CD4-positive, CD25-positive, alpha-beta regulatory T cell (primary cell): ENCODE measurements at regions not wholly inside any gene's neighbourhood (a gene's known extent, or its start where the extent isn't known, plus 50 kb on each side); places are given as distances from the start of the nearest gene placed in this dataset.
"Not testable (repeated sequence)": the region's sequence is repeated elsewhere in the genome, so short reads cannot be mapped to it uniquely, and the experiment has no call there.

Source experiments
- ATAC-seq, 2 donors: fragments of 150-1000 bp; cut with Tn5 transposase; one replicate each; pipeline ENCODE4 v1.10.0; 2021; ENCODE audit warnings: low read depth in 2 of 2, moderate number of reproducible peaks in 2 of 2, moderate library complexity in 1 of 2
- DNase-seq, 3 donors: peaks; one replicate each; pipeline versions ENCODE4 v3.0.0 to v3.0.0-alpha.2; 2012 to 2022; ENCODE audit warnings: mixed read lengths in 1 of 3
- H3K27ac ChIP-seq: one replicate; pipeline ENCODE4 v1.7.0; 2013; ENCODE audit warnings: mild to moderate bottlenecking, low read length; ENCODE audit not compliant: insufficient read depth, poor library complexity, severe bottlenecking
- H3K27me3 ChIP-seq: one replicate; pipeline ENCODE4 v1.7.0; 2013; ENCODE audit warnings: low read length; ENCODE audit not compliant: control insufficient read depth, insufficient read depth
- H3K36me3 ChIP-seq: one replicate; pipeline ENCODE4 v1.7.0; 2013; ENCODE audit warnings: mild to moderate bottlenecking, low read length, moderate library complexity; ENCODE audit not compliant: control insufficient read depth, insufficient read depth
- H3K4me1 ChIP-seq: 2 replicates; pipeline ENCODE4 v1.7.0; 2013; ENCODE audit warnings: mild to moderate bottlenecking, low read length; ENCODE audit not compliant: insufficient read depth, control insufficient read depth, poor library complexity, severe bottlenecking
- H3K4me3 ChIP-seq: one replicate; pipeline ENCODE4 v1.7.0; 2013; ENCODE audit warnings: low read depth, mild to moderate bottlenecking, low read length, moderate library complexity
- H3K9me3 ChIP-seq, 2 experiments: 1 replicate in 1 of 2; 2 replicates in 1 of 2; pipeline ENCODE4 v1.7.0; 2013; ENCODE audit warnings: low read length in 2 of 2, mild to moderate bottlenecking in 1 of 2, moderate library complexity in 1 of 2; ENCODE audit not compliant: control insufficient read depth in 2 of 2
- H3K27ac Mint-ChIP-seq, 3 donors: one replicate each; pipeline ENCODE4 v1.8.0; 2020 to 2022; ENCODE audit warnings: mild to moderate bottlenecking in 3 of 3, mixed read lengths in 3 of 3, moderate library complexity in 2 of 3
- H3K27me3 Mint-ChIP-seq: one replicate; pipeline ENCODE4 v1.8.0; 2022; ENCODE audit warnings: mild to moderate bottlenecking, mixed read lengths
- H3K36me3 Mint-ChIP-seq: one replicate; pipeline ENCODE4 v1.8.0; 2020; ENCODE audit warnings: mixed read lengths
- H3K4me1 Mint-ChIP-seq, 4 donors: one replicate each; pipeline ENCODE4 v1.8.0; 2020 to 2022; ENCODE audit warnings: mixed read lengths in 4 of 4, mild to moderate bottlenecking in 1 of 4
- H3K4me3 Mint-ChIP-seq, 4 donors: one replicate each; pipeline ENCODE4 v1.8.0; 2020 to 2022; ENCODE audit warnings: mild to moderate bottlenecking in 4 of 4, mixed read lengths in 4 of 4, moderate library complexity in 3 of 4
- H3K9me3 Mint-ChIP-seq, 7 donors: one replicate each; pipeline ENCODE4 v1.8.0; 2020 to 2022; ENCODE audit warnings: mixed read lengths in 7 of 7, mild to moderate bottlenecking in 3 of 7, moderate library complexity in 2 of 7

GRCh38 chr3:13746385-13746784 lies 133.5 kb downstream of the WNT7A start:
- H3K36me3 Mint-ChIP-seq = no peaks in the 10 kb centered on the region
- no peaks in the 10 kb centered on the region for H3K36me3 ChIP-seq
- H3K4me3 Mint-ChIP-seq = no peak overlapping the region
- no peak overlapping the region for H3K27ac Mint-ChIP-seq
- no peaks in the 10 kb centered on the region for H3K4me1 ChIP-seq
- H3K27me3 Mint-ChIP-seq = peaks cover 4% of the 10 kb centered on the region
- no peak for DNase-seq
- no peak overlapping the region for H3K4me3 ChIP-seq
- no peaks in the 10 kb centered on the region for H3K4me1 Mint-ChIP-seq
- H3K27ac ChIP-seq = no peak overlapping the region
- H3K9me3 Mint-ChIP-seq = peaks cover 0 to 3% (median 0%) of the 10 kb centered on the region in 7 donors
- no peak for ATAC-seq
- no peaks in the 10 kb centered on the region for H3K9me3 ChIP-seq
- peaks cover under 1% of the 10 kb centered on the region for H3K27me3 ChIP-seq

GRCh38 chr3:13745636-13746035 lies 134.2 kb downstream of the WNT7A start:
- DNase-seq (no peak), ATAC-seq (no peak)
- Histone ChIP-seq H3K36me3 (no peaks in the 10 kb centered on the region), H3K4me1 (no peaks in the 10 kb centered on the region), H3K9me3 (no peaks in the 10 kb centered on the region), H3K27ac (no peak overlapping the region), H3K27me3 (peaks cover 8% of the 10 kb centered on the region), H3K4me3 (no peak overlapping the region)
- peaks cover 0 to 3% (median 0%) of the 10 kb centered on the region in 7 donors for H3K9me3 Mint-ChIP-seq
- peaks cover 8% of the 10 kb centered on the region for H3K27me3 Mint-ChIP-seq
- no peaks in the 10 kb centered on the region for H3K36me3 Mint-ChIP-seq
- H3K4me1 Mint-ChIP-seq = no peaks in the 10 kb centered on the region
- H3K27ac Mint-ChIP-seq = no peak overlapping the region
- no peak overlapping the region for H3K4me3 Mint-ChIP-seq

- peaks cover 0 to 6% of the 10 kb centered on the region in 2 experiments for H3K9me3 ChIP-seq
- H3K27me3 ChIP-seq = peaks cover 8% of the 10 kb centered on the region
- no peaks in the 10 kb centered on the region for H3K4me1 ChIP-seq
- no peak overlapping the region for H3K4me3 Mint-ChIP-seq
- H3K27ac Mint-ChIP-seq = no peak overlapping the region
- no peak overlapping the region for H3K27ac ChIP-seq
- ATAC-seq (no peak), DNase-seq (no peak)
- peaks cover 0 to 11% (median 2%) of the 10 kb centered on the region in 7 donors for H3K9me3 Mint-ChIP-seq
- no peak overlapping the region for H3K4me3 ChIP-seq
- H3K36me3 ChIP-seq = no peaks in the 10 kb centered on the region
- no peaks in the 10 kb centered on the region for H3K36me3 Mint-ChIP-seq
- no peaks in the 10 kb centered on the region for H3K4me1 Mint-ChIP-seq
- peaks cover 17% of the 10 kb centered on the region for H3K27me3 Mint-ChIP-seq
Observed at GRCh38 chr3:13740795-13741194, 139.1 kb downstream of the WNT7A start.

GRCh38 chr3:13733726-13734125 lies 146.1 kb downstream of the WNT7A start:
- H3K27ac Mint-ChIP-seq, H3K27me3 ChIP-seq, H3K4me1 Mint-ChIP-seq, H3K4me3 ChIP-seq, ATAC-seq, DNase-seq, H3K9me3 ChIP-seq, H3K36me3 ChIP-seq, H3K36me3 Mint-ChIP-seq, H3K27ac ChIP-seq, H3K4me3 Mint-ChIP-seq, H3K4me1 ChIP-seq: not testable (repeated sequence)
- Mint-ChIP-seq H3K27me3 (peaks cover 22% of the 10 kb centered on the region), H3K9me3 (peaks cover 0 to 25% (median 8%) of the 10 kb centered on the region in 7 donors)

GRCh38 chr3:13728487-13728886 lies 151.4 kb downstream of the WNT7A start:
- H3K27ac Mint-ChIP-seq = no peak overlapping the region
- peaks cover 2 to 14% (median 6%) of the 10 kb centered on the region in 7 donors for H3K9me3 Mint-ChIP-seq
- Histone ChIP-seq H3K4me1 (no peaks in the 10 kb centered on the region), H3K27me3 (no peaks in the 10 kb centered on the region), H3K4me3 (no peak overlapping the region), H3K36me3 (no peaks in the 10 kb centered on the region), H3K27ac (no peak overlapping the region), H3K9me3 (no peaks in the 10 kb centered on the region)
- H3K4me1 Mint-ChIP-seq = no peaks in the 10 kb centered on the region
- peaks cover 10% of the 10 kb centered on the region for H3K27me3 Mint-ChIP-seq
- H3K36me3 Mint-ChIP-seq = no peaks in the 10 kb centered on the region
- DNase-seq = no peak
- ATAC-seq = no peak
- H3K4me3 Mint-ChIP-seq = no peak overlapping the region

GRCh38 chr3:13727890-13728289 lies 152.0 kb downstream of the WNT7A start:
- H3K9me3 Mint-ChIP-seq = peaks cover 2 to 14% (median 8%) of the 10 kb centered on the region in 7 donors
- no peaks in the 10 kb centered on the region for H3K4me1 Mint-ChIP-seq
- H3K4me1 ChIP-seq = no peaks in the 10 kb centered on the region
- no peak overlapping the region for H3K4me3 Mint-ChIP-seq
- no peaks in the 10 kb centered on the region for H3K36me3 Mint-ChIP-seq
- H3K27ac ChIP-seq = no peak overlapping the region
- no peak overlapping the region for H3K4me3 ChIP-seq
- H3K9me3 ChIP-seq = no peaks in the 10 kb centered on the region
- H3K27me3 ChIP-seq = no peaks in the 10 kb centered on the region
- DNase-seq (no peak), ATAC-seq (no peak)
- H3K27ac Mint-ChIP-seq = no peak overlapping the region
- H3K36me3 ChIP-seq = no peaks in the 10 kb centered on the region
- H3K27me3 Mint-ChIP-seq = peaks cover 10% of the 10 kb centered on the region

GRCh38 chr3:13723676-13724207 lies 156.1 kb downstream of the WNT7A start:
- H3K9me3 Mint-ChIP-seq = peaks cover 2 to 17% (median 11%) of the 10 kb centered on the region in 7 donors
- no peaks in the 10 kb centered on the region for H3K4me1 Mint-ChIP-seq
- Histone ChIP-seq H3K27me3 (no peaks in the 10 kb centered on the region), H3K4me3 (no peak overlapping the region), H3K9me3 (no peaks in the 10 kb centered on the region), H3K27ac (no peak overlapping the region), H3K36me3 (no peaks in the 10 kb centered on the region), H3K4me1 (no peaks in the 10 kb centered on the region)
- no peak overlapping the region for H3K4me3 Mint-ChIP-seq
- no peaks in the 10 kb centered on the region for H3K27me3 Mint-ChIP-seq
- H3K36me3 Mint-ChIP-seq = peaks cover 4% of the 10 kb centered on the region
- ATAC-seq (no peak), DNase-seq (no peak)
- peak overlapping the region in 1 of 3 donors; percentile 82 for H3K27ac Mint-ChIP-seq

GRCh38 chr3:13722178-13722577 lies 157.7 kb downstream of the WNT7A start:
- no peaks in the 10 kb centered on the region for H3K36me3 ChIP-seq
- Mint-ChIP-seq H3K27ac (no peak overlapping the region), H3K9me3 (peaks cover 0 to 17% (median 11%) of the 10 kb centered on the region in 7 donors), H3K36me3 (peaks cover 4% of the 10 kb centered on the region), H3K27me3 (no peaks in the 10 kb centered on the region), H3K4me3 (no peak overlapping the region), H3K4me1 (no peaks in the 10 kb centered on the region)
- DNase-seq (no peak), ATAC-seq (no peak)
- H3K27me3 ChIP-seq = no peaks in the 10 kb centered on the region
- no peaks in the 10 kb centered on the region for H3K4me1 ChIP-seq
- no peak overlapping the region for H3K4me3 ChIP-seq
- H3K27ac ChIP-seq = no peak overlapping the region
- no peaks in the 10 kb centered on the region for H3K9me3 ChIP-seq
